ENCODE measurements at regions not wholly inside any gene's neighbourhood (a gene's known extent, or its start where the extent isn't known, plus 50 kb on each side); places are given as distances from the start of the nearest gene placed in this dataset.
"Not testable (repeated sequence)": the region's sequence is repeated elsewhere in the genome, so short reads cannot be mapped to it uniquely, and the experiment has no call there.

DNA sequence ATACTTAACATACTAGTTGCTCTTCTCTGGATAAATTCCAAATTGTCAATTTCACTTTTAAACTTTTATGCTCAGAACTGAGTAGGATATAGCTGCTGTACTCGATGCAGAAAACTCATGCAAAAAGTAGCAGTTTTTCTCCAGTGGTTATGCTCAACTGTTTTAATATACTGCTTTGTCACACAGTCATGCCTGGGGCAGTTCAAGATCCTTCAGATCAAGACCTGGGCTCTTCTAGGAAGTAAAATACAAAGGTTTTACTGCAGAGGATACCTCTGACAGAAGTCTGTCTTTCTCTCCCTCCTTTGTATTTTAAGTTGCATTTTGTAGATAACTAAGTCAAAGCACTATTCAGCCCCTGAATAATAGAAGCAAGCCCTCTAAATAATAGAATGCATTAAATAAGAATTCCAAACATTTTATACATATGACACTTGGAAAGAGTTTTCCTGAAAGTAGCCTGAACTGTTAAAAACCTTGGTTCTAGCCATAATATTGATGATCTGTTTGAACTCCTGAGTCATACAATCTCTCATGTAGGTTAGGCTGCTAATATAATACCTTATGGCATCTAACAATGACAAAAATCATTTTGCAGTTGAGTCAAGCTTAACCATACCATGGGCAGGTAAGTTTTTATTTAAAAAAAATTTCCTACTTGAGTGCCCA lies 183.3 kb upstream of the TRIB2 start:
- no peak for FAIRE-seq

DNA sequence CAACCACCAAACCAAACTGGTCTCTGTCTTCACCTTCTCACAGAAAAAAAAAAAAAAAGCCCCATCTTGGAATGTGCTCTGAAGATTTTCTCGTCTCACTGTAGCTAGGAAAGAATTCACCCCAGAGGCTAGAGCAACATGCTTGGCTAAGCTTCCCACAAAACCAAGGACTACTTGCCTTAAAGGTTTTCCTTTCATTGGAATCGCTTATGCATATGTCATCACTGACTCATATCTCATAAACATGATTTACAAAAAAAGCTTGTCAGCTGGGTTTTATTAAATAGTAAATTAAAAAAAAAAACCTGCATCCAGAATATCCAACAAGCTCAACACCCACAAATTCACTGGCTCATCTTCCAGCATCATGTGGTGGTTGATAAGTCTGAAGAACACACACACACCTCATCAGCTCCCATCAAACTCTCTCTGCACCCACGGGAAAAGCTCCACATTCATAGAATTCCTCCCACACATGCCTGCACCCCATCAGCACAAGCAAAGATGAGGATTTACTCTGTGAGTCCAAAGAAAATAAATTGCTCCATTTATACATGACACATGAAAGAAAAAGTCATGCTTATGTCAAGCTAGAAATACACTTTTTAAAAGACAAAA lies 182.0 kb upstream of the TRIB2 start:
- FAIRE-seq: no peak

DNA sequence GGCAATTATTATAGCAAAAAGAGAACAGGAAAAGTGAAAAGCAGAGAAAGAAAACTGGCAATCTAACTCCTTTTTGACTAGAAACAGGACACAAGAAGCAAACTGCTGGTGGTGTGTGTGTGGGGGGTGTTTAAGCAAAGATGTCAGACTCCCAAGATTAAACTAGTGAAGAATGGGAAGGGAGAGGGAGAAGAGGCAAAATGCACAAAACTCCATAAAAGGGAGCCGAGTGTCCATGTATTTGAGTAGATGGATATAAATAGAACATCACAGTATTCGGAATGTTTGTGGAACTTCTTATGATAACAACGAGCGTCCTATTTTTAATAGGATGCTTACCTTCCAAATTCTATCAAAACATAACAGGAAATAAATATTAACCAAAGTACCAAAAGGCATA lies 179.8 kb upstream of the TRIB2 start:
- no peak for FAIRE-seq

GRCh38 chr2:12538138-12538694 lies 178.5 kb upstream of the TRIB2 start:
- FAIRE-seq: no peak

DNA sequence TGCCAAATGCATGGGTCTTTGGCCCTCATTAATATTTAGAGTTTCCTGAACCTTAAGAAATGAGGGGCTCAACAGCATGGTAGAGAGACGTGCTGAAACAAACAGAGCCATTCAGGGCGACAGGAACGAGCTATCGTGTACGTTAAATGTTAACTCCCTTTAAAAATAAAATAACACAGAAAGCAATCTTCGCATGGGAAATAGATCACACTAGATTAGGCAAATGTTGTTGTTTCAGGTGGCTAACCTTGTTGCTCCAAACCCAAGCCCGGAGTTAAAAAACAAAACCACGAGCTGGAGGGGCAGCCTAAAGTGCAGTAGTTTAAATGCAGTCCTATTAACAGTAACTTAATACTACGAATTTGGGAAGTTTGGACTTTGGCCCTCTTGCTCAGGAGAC lies 177.4 kb upstream of the TRIB2 start:
- no peak for FAIRE-seq

DNA sequence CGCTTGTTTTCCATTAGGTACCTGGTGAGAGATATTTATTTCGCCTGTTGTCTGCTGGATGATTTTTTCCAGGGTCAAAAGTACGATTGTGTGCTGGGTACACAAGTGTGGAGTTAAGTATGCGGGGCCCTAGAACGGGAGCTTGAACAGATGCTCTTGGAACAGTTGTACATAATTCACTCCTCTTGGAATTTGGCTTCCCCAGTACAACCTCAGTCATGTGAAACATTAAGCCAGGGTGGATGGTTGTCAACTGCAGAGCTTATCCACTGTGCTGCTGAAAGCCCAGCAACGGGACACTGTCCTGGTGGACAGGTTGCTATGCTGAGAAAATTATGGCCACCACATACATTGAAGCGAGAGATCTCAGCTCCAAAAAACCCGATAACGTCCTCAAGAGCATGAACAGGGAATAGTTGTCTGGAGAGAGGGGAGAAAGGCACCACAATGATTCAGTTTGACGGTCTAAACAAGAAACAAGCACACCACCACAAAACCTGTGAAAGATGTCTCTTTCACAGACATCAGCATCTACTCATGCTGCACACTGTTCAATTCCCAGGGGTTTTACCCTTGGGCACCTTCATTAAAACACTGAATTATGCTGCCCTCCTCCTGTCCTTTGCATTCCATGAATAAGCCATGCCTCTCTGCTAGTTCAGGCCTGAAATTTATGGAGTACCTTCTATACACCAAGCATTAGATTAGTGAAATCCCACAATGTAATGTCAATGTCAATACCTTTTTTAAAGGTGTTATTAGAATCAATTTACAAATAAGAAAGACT lies 176.8 kb upstream of the TRIB2 start:
- FAIRE-seq: no peak

DNA sequence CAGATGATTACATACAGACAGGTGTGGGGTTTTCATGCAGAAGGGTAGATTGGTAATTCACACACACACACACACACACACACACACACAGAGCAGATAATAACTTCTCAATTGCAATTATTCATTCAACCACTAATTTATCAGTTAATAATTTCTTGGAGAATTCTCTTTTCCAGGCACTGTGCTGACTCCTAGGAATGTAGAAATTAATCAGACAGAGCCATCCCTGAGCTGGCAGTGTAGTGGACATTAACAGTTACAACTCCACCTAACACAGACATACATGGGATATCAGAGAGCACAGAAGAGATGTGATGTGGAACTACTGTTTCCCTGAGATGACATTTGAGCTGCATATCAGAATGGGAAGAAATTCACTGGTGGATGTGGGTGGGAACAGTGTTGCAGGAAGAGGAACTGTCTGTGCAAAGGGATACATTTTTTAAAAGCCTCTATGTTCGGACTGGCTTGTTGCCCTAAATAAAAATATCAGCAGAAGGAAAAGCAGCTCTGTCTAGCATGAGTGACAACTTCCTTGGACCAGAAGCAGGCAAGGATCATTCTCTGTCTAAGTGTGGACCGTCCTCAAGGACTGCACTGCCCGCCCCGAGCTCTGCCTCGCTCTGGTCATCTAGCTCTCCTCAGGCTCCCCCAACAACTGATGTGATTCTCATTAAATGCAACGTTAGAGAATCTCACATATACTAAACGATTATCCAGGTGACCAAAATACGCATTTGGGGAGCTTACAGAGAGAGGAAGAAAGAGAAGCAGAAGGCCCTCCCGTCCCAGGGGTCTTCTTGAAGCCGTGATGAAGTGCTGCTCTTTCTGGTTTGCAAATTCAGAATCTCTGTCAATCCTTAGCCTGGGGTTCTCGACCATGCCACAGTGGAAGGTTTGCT lies 173.4 kb upstream of the TRIB2 start:
- FAIRE-seq: no peak

GRCh38 chr2:12543978-12544558 lies 172.7 kb upstream of the TRIB2 start:
- no peak for FAIRE-seq

GRCh38 chr2:12547566-12548170 lies 169.1 kb upstream of the TRIB2 start:
- no peak for FAIRE-seq

DNA sequence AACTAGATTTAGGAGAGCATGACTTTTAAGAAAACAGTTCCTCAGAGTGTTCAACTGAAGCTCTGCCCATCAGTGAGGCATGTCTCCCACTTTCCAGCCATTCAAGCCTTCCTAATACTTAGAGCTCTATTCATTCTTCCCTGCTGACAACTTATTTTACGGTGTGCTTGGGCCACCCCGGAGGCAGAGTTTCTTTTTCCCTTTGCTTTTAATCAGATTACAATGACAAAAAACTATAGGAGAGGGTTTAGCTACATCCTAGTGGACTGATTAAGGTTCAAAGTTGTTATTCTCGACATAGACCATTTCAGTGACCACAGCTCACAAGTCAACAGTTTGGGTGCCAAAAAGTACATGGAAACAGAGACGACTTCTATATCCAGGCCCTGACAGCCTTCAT lies 167.8 kb upstream of the TRIB2 start:
- no peak for FAIRE-seq

DNA sequence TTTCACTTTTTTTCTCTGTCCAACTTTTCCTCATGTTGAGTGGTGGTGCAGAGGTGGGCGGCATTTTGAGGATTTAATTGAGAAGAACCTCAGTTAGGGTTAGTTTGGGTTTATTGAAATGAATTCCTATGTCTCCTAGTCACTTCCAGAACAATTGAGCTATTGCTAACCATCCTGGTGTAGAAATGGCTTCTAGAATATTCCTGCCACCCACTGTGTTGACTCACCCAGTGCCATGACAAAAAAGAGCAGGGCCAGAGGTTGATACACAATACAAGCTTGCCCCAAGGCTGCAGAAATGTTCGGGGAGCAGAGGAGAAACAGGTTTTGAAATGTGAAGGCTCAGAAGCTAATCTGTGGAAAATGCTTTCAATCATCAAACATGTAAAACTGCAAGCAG lies 167.1 kb upstream of the TRIB2 start:
- FAIRE-seq: no peak

- FAIRE-seq: no peak
Measured at GRCh38 chr2:12552092-12552491, 164.6 kb upstream of the TRIB2 start.

- no peak for FAIRE-seq
Measured at GRCh38 chr2:12554224-12555011, 162.3 kb upstream of the TRIB2 start.

DNA sequence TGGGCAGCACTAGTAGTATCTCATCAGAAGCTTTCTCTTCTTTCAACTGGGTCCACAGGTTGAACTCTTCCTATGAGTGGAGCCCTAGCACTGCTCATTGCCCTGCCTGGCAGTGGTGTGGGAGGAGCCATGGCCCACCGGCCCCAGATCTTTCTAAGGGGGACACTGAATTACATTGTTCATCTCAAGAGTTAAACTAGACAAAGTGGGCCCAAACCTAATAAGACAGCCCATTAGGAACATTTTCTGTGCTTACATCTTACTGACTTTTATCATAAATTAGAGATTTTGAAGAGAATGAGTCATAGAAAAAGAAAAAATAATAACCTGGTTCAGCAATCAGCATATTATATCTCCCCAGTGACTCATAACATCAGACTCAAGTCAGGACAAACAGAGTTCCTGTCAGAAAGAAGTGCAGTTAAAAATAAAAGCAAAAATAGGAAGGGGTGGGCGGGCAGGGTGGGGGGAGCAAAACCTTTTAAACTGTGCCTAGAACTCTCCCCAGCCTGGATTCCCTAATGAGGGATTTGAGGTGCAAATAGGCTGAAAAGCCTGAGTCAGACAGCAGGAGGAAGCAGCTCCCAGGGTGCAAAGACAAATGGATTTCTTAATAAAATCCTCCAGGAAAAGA lies 161.6 kb upstream of the TRIB2 start:
- no peak for FAIRE-seq

DNA sequence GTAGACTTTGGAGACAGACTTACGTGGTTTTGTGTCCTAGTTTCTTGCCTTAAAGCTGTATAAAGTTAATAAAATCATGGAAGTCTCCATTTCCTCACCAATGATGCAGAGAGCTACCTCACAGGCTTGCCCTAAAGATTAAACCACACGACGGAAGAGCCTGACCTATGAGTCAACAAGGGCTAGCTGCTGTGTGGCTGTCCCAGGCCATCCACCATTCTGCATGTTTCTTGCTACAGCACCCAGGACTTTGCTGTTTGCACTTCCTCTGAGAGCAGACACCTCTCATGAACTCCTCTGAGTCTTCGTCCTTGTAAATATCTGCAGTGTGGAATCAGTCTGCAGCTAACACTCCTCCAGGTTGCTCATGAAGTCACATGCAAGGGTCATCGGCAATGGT lies 160.0 kb upstream of the TRIB2 start:
- no peak for FAIRE-seq

DNA sequence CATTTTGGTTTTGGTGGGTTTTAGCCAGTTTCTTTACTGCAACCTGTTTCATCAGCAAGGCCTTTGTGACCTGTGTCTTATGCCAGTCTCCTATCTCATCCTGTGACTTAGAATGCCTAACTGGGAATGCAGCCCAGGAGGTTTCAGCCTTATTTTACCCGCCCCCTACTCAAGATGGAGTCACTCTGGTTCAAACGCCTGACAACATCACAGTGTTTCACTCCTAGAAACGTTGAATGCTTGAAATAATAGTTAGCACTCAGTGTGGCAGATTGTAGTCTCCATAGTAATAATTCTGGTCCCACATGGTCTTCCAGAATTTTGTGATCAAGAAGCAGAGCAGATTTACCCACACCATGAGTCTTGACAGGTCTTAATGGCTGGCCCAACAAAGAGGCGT lies 159.0 kb upstream of the TRIB2 start:
- no peak for FAIRE-seq

- no peak for FAIRE-seq
Measured at GRCh38 chr2:12558519-12558918, 158.2 kb upstream of the TRIB2 start.

DNA sequence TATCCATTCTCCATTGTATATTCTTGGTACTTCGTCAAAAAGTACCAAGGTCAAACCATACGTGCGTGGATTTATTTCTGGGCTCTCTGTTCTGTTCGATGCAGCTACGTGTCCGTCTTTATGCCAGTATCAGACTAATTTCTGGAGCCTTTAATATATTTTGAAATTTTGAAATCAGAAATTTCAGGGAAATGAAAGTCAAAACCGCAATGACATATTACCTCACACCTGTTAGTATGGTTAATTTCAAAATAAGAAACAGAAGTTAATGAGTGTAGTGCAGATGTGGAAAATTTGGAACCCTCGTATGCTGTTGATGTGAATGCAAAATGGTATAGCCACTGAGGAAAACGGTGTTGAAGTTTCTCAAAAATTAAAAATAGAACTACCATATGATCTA lies 156.1 kb upstream of the TRIB2 start:
- no peak for FAIRE-seq

DNA sequence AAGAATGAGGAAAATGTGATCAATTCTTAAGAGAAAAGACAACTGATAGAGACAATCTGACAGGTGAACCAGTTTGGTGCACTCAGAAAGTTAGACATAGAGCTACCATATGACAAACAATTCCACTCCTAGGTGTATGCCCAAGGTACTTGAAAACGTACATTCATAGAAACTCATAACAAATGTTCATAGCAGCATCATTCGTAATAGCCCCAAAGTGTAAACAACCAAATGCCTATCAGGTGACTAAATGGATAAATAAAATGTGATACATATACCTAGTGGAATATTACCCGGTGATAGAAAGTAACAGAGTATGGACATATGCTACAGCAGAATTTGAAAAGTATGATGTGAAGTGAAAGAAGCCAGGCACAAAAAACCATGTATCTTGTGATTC lies 149.3 kb upstream of the TRIB2 start:
- no peak for FAIRE-seq

DNA sequence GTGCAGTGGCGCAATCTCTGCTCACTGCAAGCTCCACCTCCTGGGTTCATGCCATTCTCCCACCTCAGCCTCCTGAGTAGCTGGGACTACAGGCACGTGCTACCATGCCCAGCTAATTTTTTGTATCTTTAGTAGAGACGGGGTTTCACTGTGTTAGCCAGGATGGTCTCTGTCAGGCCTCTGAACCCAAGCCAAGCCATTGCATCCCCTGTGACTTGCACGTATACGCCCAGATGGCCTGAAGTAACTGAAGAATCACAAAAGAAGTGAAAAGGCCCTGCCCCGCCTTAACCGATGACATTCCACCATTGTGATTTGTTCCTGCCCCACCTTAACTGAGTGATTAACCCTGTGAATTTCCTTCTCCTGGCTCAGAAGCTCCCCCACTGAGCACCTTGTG lies 147.2 kb upstream of the TRIB2 start:
- FAIRE-seq: not testable (repeated sequence)

DNA sequence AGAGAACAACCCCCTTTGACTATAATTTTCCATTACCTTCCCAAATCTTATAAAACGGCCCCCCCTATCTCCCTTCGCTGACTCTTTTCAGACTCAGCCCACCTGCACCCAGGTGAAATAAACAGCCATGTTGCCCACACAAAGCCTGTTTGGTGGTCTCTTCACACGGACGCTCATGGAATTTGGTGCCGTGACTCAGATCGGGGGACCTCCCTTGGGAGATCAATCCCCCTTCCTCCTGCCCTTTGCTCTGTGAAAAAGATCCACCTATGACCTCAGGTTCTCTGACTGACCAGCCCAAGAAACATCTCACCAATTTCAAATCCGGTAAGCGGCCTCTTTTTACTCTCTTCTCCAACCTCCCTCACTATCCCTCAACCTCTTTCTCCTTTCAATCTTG lies 146.8 kb upstream of the TRIB2 start:
- not testable (repeated sequence) for FAIRE-seq
